A549 (cell line): ENCODE measurements at regions not wholly inside any gene's neighbourhood (a gene's known extent, or its start where the extent isn't known, plus 50 kb on each side); places are given as distances from the start of the nearest gene placed in this dataset.

Experiments
- ATAC-seq, 2 experiments: fragments of 200-7000 bp in 1 of 2; fragments of >200 bp in 1 of 2; cut with Nextera tagmentation in 1 of 2; cut with Tn5 transposase in 1 of 2; 3 replicates each; pipeline versions ENCODE4 v1.8.0 to v1.9.1; 2018 to 2020; ENCODE audit warnings: mild to moderate bottlenecking in 1 of 2, moderate library complexity in 1 of 2
- CTCF ChIA-PET: fragments of 300-600 bp; sonication (Branson Sonifier 250); formaldehyde crosslinking; extraction: SDS; loops from one replicate; lab custom pipeline; 2021; ENCODE audit warnings: antibody characterized with exemption, inconsistent platforms; lab: Yijun Ruan, JAX
- POLR2A ChIA-PET: fragments of 350-600 bp; formaldehyde crosslinking; extraction: SDS; loops from one replicate; lab custom pipeline; 2021; ENCODE audit warnings: antibody characterized with exemption, inconsistent platforms; lab: Yijun Ruan, JAX
- DNase-seq, 2 experiments: peaks; one replicate each; pipeline versions ENCODE4 v3.0.0 to v3.0.0-alpha.2; 2011 to 2016; ENCODE audit warnings: low read depth in 1 of 2, low spot score in 1 of 2
- FAIRE-seq: peaks from 2 replicates; lab custom pipeline; 2011; peaks lifted over from hg19 to GRCh38; lab: Jason Lieb, UNC
- H3K27ac ChIP-seq, 2 experiments: fragments of >200 bp; sonication (Bioruptor Twin); formaldehyde crosslinking; 3 replicates each; pipeline ENCODE4 v1.5.1; 2016 to 2017
- H3K4me1 ChIP-seq: fragments of >200 bp; sonication (Bioruptor Twin); formaldehyde crosslinking; 3 replicates; pipeline ENCODE4 v1.6.1; 2016
- H3K4me2 ChIP-seq: fragments of >200 bp; sonication (Bioruptor Twin); formaldehyde crosslinking; 3 replicates; pipeline ENCODE4 v1.6.1; 2016
- H3K4me3 ChIP-seq: fragments of >200 bp; sonication (Bioruptor Twin); formaldehyde crosslinking; 3 replicates; pipeline ENCODE4 v1.5.1; 2016
- H3K9me3 ChIP-seq: fragments of >200 bp; sonication (Bioruptor Twin); formaldehyde crosslinking; 3 replicates; pipeline ENCODE4 v1.6.1; 2016
- CEBPB ChIP-seq, 2 experiments: fragments of >200 bp in 1 of 2; sonication (Bioruptor Twin) in 1 of 2; formaldehyde crosslinking in 1 of 2; IDR thresholded peaks; 2 replicates each; pipeline ENCODE4 v1.6.1; 2012 to 2016
- CHD4 ChIP-seq: fragments of 200-600 bp; sonication (generic); IDR thresholded peaks from 2 replicates; pipeline ENCODE4 v1.6.1; 2016; ENCODE audit warnings: antibody characterized with exemption, mild to moderate bottlenecking, borderline replicate concordance
- E2F6 ChIP-seq: IDR thresholded peaks from 2 replicates; pipeline ENCODE4 v1.6.1; 2012; ENCODE audit warnings: low read depth, borderline replicate concordance
- EHMT2 ChIP-seq: fragments of 200-600 bp; sonication (generic); IDR thresholded peaks from 2 replicates; pipeline ENCODE4 v1.6.1; 2016; ENCODE audit warnings: antibody characterized with exemption, low read depth, mild to moderate bottlenecking, moderate library complexity
- ELK1 ChIP-seq: fragments of 150-350 bp; IDR thresholded peaks from 2 replicates; pipeline ENCODE4 v1.6.1; 2014; ENCODE audit warnings: low read depth, mild to moderate bottlenecking, low read length
- EP300 ChIP-seq, 2 experiments: fragments of >200 bp; sonication (Bioruptor Twin); formaldehyde crosslinking; IDR thresholded peaks; 2 replicates in 1 of 2; 3 replicates in 1 of 2; pipeline ENCODE4 v1.6.1; 2016 to 2017
- FOSB ChIP-seq: fragments of 250-450 bp; sonication (Bioruptor Pico); IDR thresholded peaks from 2 replicates; pipeline ENCODE4 v1.5.0; 2020; ENCODE audit warnings: mild to moderate bottlenecking, moderate library complexity
- FOSL2 ChIP-seq, 2 experiments: fragments of 450-650 bp in 1 of 2; fragments of >200 bp in 1 of 2; sonication (Bioruptor Twin) in 1 of 2; formaldehyde crosslinking; IDR thresholded peaks; 2 replicates each; pipeline versions ENCODE4 v1.5.0 to v1.6.1; 2016 to 2020; ENCODE audit warnings: mild to moderate bottlenecking in 1 of 2, moderate library complexity in 1 of 2
- GATA3 ChIP-seq: IDR thresholded peaks from 2 replicates; pipeline ENCODE4 v1.6.1; 2012; ENCODE audit warnings: borderline replicate concordance
- HDAC2 ChIP-seq: fragments of 200-600 bp; sonication (generic); IDR thresholded peaks from 2 replicates; pipeline ENCODE4 v1.6.1; 2016
- HEYL ChIP-seq: fragments of 250-450 bp; sonication (Bioruptor Pico); IDR thresholded peaks from 2 replicates; pipeline ENCODE4 v1.8.0; 2021; ENCODE audit warnings: mild to moderate bottlenecking, moderate library complexity
- HMGXB4 ChIP-seq: fragments of 250-450 bp; sonication (Bioruptor Pico); IDR thresholded peaks from 2 replicates; pipeline ENCODE4 v1.5.0; 2021; ENCODE audit warnings: mild to moderate bottlenecking, moderate library complexity, borderline replicate concordance
- JUNB ChIP-seq: fragments of >200 bp; sonication (Bioruptor Twin); formaldehyde crosslinking; IDR thresholded peaks from 2 replicates; pipeline ENCODE4 v1.6.1; 2016
- KDM1A ChIP-seq: fragments of 200-600 bp; sonication (generic); IDR thresholded peaks from 2 replicates; pipeline ENCODE4 v1.6.1; 2016; ENCODE audit warnings: low read depth, mild to moderate bottlenecking
- MAFK ChIP-seq: fragments of 450-650 bp; IDR thresholded peaks from 2 replicates; pipeline ENCODE4 v1.6.1; 2014; ENCODE audit not compliant: partially characterized antibody
- MYC ChIP-seq: IDR thresholded peaks from 2 replicates; pipeline ENCODE4 v1.6.1; 2012; ENCODE audit warnings: mild to moderate bottlenecking, inconsistent platforms, low read length, improper control_type of control experiment, borderline replicate concordance
- NFE2L2 ChIP-seq: fragments of 150-350 bp; conservative IDR thresholded peaks from 2 replicates; pipeline ENCODE4 v1.6.1; 2014; ENCODE audit warnings: low read length
- NR3C1 ChIP-seq: fragments of >200 bp; sonication (Bioruptor Twin); formaldehyde crosslinking; IDR thresholded peaks from 3 replicates; pipeline ENCODE4 v1.6.1; 2017
- PBX3 ChIP-seq: IDR thresholded peaks from 2 replicates; pipeline ENCODE4 v1.6.1; 2012
- PHF8 ChIP-seq: fragments of 200-600 bp; sonication (generic); IDR thresholded peaks from 2 replicates; pipeline ENCODE4 v1.6.1; 2016; ENCODE audit warnings: low read depth, mild to moderate bottlenecking, antibody characterized with exemption, moderate library complexity, borderline replicate concordance
- POLR2A ChIP-seq: IDR thresholded peaks from 2 replicates; pipeline ENCODE4 v1.6.1; 2012; ENCODE audit warnings: mild to moderate bottlenecking, low read length
- POLR2AphosphoS2 ChIP-seq: conservative IDR thresholded peaks from 2 replicates; pipeline ENCODE4 v1.6.1; 2012; ENCODE audit warnings: low read length, improper control_type of control experiment, inconsistent platforms
- USF2 ChIP-seq: fragments of 450-650 bp; IDR thresholded peaks from 2 replicates; pipeline ENCODE4 v1.6.1; 2014; ENCODE audit warnings: antibody characterized with exemption
- WGBS: methylation state at CpG from one replicate; pipeline ENCODE4 v1.1.6; 2017; ENCODE audit errors: missing lambda C conversion rate; 5-methylcytosine and 5-hydroxymethylcytosine counted together

- CTCF ChIA-PET: no interaction called here
- Histone ChIP-seq H3K4me1 (no peaks in the 10 kb centered on the region), H3K4me2 (no peak overlapping the region), H3K4me3 (no peak overlapping the region)
- ATAC-seq (no peak), FAIRE-seq (no peak)
- TF ChIP-seq HMGXB4 (CRISPR knock-in tag) (no peak), CHD4 (no peak), NFE2L2 (no peak), GATA3 (no peak), FOSL2 (IDR thresholded peaks at IDR 0.05) (no peak), FOSL2 (CRISPR knock-in tag; IDR thresholded peaks at IDR 0.05) (no peak), POLR2AphosphoS2 (no peak), NR3C1 (no peak)
- TF ChIP-seq, all 56 proteins: peak for 0
- Histone ChIP-seq H3K27ac (no peak overlapping the region), H3K9me3 (no peaks in the 10 kb centered on the region)
- 0% methylated on average over 1 of the region's 1 CpG for WGBS
- POLR2A ChIA-PET: no interaction called here
- no peak for DNase-seq
Measured at GRCh38 chr18:6488956-6489355, 74.2 kb upstream of the L3MBTL4 start.

- ATAC-seq (no peak), DNase-seq (no peak), FAIRE-seq (no peak)
- no peaks in the 10 kb centered on the region for H3K9me3 ChIP-seq
- H3K4me2 ChIP-seq: no peak overlapping the region
- no peak overlapping the region for H3K27ac ChIP-seq
- CTCF ChIA-PET: no interaction called here
- 0% methylated on average over 2 of the region's 2 CpGs for WGBS
- TF ChIP-seq PBX3: no peak
- no peak for TF ChIP-seq ELK1
- no peak for TF ChIP-seq EHMT2
- TF ChIP-seq POLR2A: no peak
- TF ChIP-seq POLR2AphosphoS2: no peak
- no peak for TF ChIP-seq EP300 (IDR thresholded peaks at IDR 0.05)
- TF ChIP-seq FOSB: no peak
- TF ChIP-seq E2F6: no peak
- no peak for TF ChIP-seq PHF8
- no peak for TF ChIP-seq JUNB
- no peak for TF ChIP-seq MYC
- TF ChIP-seq HDAC2: no peak
- TF ChIP-seq FOSL2 (IDR thresholded peaks at IDR 0.05): no peak
- no peak for TF ChIP-seq FOSL2 (CRISPR knock-in tag; IDR thresholded peaks at IDR 0.05)
- TF ChIP-seq CEBPB (IDR thresholded peaks at IDR 0.05): no peak
- no peak for TF ChIP-seq HEYL
- TF ChIP-seq MAFK: no peak
- TF ChIP-seq USF2: no peak
- no peak for TF ChIP-seq KDM1A
- TF ChIP-seq, all 56 proteins: peak for 0
- H3K4me3 ChIP-seq: no peak overlapping the region
- POLR2A ChIA-PET: no interaction called here
- H3K4me1 ChIP-seq: no peaks in the 10 kb centered on the region
Measured at GRCh38 chr18:6489977-6490376, 75.3 kb upstream of the L3MBTL4 start.
